Panc1 (cell line): ENCODE measurements at regions not wholly inside any gene's neighbourhood (a gene's known extent, or its start where the extent isn't known, plus 50 kb on each side); places are given as distances from the start of the nearest gene placed in this dataset.

Experiments used
- ATAC-seq: fragments of 200-7000 bp; cut with Tn5 transposase; 2 replicates; pipeline ENCODE4 v1.9.1; 2020; ENCODE audit warnings: mild to moderate bottlenecking, moderate library complexity
- BruUV-seq: library from RNA; stranded (reverse); fragments of 400-500 nt; replicated peaks from 2 replicates; lab custom pipeline; 2021; lab: Mats Ljungman, UMichigan
- CTCF ChIA-PET: fragments of 300-600 bp; sonication (Branson Sonifier 250); formaldehyde crosslinking; loops from one replicate; lab custom pipeline; 2022; ENCODE audit warnings: antibody characterized with exemption; lab: Charles Lee
- POLR2A ChIA-PET: fragments of 300-600 bp; sonication (Branson Sonifier 250); formaldehyde crosslinking; loops from one replicate; lab custom pipeline; 2022; ENCODE audit warnings: antibody characterized with exemption; lab: Charles Lee
- DNase-seq: peaks from one replicate; pipeline ENCODE4 v3.0.0-alpha.2; 2010; ENCODE audit warnings: low read depth, low spot score
- H3K27ac ChIP-seq: 2 replicates; pipeline ENCODE4 v1.5.1; 2011; ENCODE audit warnings: mild to moderate bottlenecking, low read length, inconsistent platforms
- H3K27me3 ChIP-seq: fragments of 200-500 bp; sonication (Bioruptor generic); 2 replicates; pipeline ENCODE4 v1.6.0; 2014; ENCODE audit warnings: low read length, inconsistent platforms; ENCODE audit not compliant: control insufficient read depth, insufficient read depth
- H3K36me3 ChIP-seq: fragments of 200-500 bp; sonication (Bioruptor generic); 2 replicates; pipeline ENCODE4 v1.5.1; 2014; ENCODE audit warnings: inconsistent platforms, mild to moderate bottlenecking, low read length, moderate library complexity; ENCODE audit not compliant: control insufficient read depth, insufficient read depth
- H3K4me1 ChIP-seq: 2 replicates; pipeline ENCODE4 v1.5.1; 2011; ENCODE audit warnings: inconsistent platforms, mild to moderate bottlenecking, low read length, moderate library complexity; ENCODE audit not compliant: control insufficient read depth, insufficient read depth
- H3K4me3 ChIP-seq, 2 experiments: 2 replicates each; pipeline ENCODE4 v1.5.1; 2011 to 2012; ENCODE audit warnings: low read depth in 2 of 2, low read length in 2 of 2, mild to moderate bottlenecking in 2 of 2, inconsistent platforms in 1 of 2, moderate library complexity in 1 of 2
- H3K9me3 ChIP-seq: fragments of 200-500 bp; sonication (Bioruptor generic); 2 replicates; pipeline ENCODE4 v1.5.1; 2014; ENCODE audit warnings: low read depth, mild to moderate bottlenecking, inconsistent platforms, low read length, moderate library complexity; ENCODE audit not compliant: control insufficient read depth, insufficient read depth
- POLR2AphosphoS5 ChIP-seq: IDR thresholded peaks from 2 replicates; pipeline ENCODE4 v1.6.1; 2012; ENCODE audit warnings: mild to moderate bottlenecking, low read depth, low read length, moderate library complexity
- SIN3A ChIP-seq: IDR thresholded peaks from 2 replicates; pipeline ENCODE4 v1.6.1; 2012; ENCODE audit warnings: low read depth, mild to moderate bottlenecking, low read length, moderate library complexity, borderline replicate concordance; ENCODE audit not compliant: insufficient read depth
- TCF7L2 ChIP-seq: IDR thresholded peaks from 2 replicates; pipeline ENCODE4 v1.6.1; 2011; ENCODE audit warnings: mild to moderate bottlenecking, low read depth, low read length, inconsistent platforms
- in situ Hi-C: cut with HindIII; loops from 2 replicates; pipeline ENCODE4 v1.10.0; 2016; ENCODE audit warnings: low sequenced_read_pairs, low pct_unique_long_range_greater_than_20kb
- intact Hi-C: fragments of 100-400 bp; cut with micrococcal nuclease; formaldehyde crosslinking; loops from one replicate; pipeline ENCODE4 v1.10.0; 2022; ENCODE audit not compliant: unreplicated experiment
- TF ChIP-seq, protein P1 (sequence below): fragments of 450-650 bp; IDR thresholded peaks from 2 replicates; pipeline ENCODE4 v1.5.1; 2017; ENCODE audit warnings: mild to moderate bottlenecking
- TF ChIP-seq, protein P2 (sequence below), 2 experiments: IDR thresholded peaks; 2 replicates each; pipeline ENCODE4 v1.6.1; 2011 to 2012; ENCODE audit warnings: low read depth in 2 of 2, control low read depth in 1 of 2, low read length in 1 of 2, mild to moderate bottlenecking in 1 of 2, moderate library complexity in 1 of 2; ENCODE audit not compliant: insufficient read depth in 1 of 2

DNA sequence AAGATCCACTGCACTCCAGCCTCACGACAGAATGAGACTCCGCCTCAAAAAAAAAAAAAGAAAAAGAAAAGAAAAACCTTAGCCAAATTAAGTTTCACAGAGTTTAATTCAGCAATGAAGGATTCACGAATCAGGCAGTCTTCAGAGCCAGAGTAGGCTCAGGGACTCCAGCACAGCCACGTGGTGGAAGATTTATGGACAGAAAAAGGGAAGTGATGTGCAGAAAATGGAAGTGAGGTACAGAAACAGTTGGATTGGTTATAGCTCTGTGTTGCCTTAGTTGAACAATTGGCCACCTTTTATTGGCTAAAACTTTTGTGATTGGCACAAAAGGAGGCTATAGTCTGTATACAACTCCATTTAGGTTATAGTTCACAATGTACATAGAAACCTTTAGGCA lies 256.6 kb downstream of the HS3ST3B1 start:
- Histone ChIP-seq H3K36me3 (no peaks in the 10 kb centered on the region), H3K27me3 (no peaks in the 10 kb centered on the region), H3K9me3 (no peaks in the 10 kb centered on the region), H3K27ac (no peak overlapping the region), H3K4me1 (no peaks in the 10 kb centered on the region), H3K4me3 (no peak overlapping the region)
- BruUV-seq, result no TSS peak
- ATAC-seq (no peak), DNase-seq (no peak)
- intact Hi-C loops, result no loop called here
- TF ChIP-seq, protein P1, sequence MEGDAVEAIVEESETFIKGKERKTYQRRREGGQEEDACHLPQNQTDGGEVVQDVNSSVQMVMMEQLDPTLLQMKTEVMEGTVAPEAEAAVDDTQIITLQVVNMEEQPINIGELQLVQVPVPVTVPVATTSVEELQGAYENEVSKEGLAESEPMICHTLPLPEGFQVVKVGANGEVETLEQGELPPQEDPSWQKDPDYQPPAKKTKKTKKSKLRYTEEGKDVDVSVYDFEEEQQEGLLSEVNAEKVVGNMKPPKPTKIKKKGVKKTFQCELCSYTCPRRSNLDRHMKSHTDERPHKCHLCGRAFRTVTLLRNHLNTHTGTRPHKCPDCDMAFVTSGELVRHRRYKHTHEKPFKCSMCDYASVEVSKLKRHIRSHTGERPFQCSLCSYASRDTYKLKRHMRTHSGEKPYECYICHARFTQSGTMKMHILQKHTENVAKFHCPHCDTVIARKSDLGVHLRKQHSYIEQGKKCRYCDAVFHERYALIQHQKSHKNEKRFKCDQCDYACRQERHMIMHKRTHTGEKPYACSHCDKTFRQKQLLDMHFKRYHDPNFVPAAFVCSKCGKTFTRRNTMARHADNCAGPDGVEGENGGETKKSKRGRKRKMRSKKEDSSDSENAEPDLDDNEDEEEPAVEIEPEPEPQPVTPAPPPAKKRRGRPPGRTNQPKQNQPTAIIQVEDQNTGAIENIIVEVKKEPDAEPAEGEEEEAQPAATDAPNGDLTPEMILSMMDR, result no peak
- TF ChIP-seq SIN3A (no peak), POLR2AphosphoS5 (no peak), TCF7L2 (no peak)
- TF ChIP-seq, protein P2, sequence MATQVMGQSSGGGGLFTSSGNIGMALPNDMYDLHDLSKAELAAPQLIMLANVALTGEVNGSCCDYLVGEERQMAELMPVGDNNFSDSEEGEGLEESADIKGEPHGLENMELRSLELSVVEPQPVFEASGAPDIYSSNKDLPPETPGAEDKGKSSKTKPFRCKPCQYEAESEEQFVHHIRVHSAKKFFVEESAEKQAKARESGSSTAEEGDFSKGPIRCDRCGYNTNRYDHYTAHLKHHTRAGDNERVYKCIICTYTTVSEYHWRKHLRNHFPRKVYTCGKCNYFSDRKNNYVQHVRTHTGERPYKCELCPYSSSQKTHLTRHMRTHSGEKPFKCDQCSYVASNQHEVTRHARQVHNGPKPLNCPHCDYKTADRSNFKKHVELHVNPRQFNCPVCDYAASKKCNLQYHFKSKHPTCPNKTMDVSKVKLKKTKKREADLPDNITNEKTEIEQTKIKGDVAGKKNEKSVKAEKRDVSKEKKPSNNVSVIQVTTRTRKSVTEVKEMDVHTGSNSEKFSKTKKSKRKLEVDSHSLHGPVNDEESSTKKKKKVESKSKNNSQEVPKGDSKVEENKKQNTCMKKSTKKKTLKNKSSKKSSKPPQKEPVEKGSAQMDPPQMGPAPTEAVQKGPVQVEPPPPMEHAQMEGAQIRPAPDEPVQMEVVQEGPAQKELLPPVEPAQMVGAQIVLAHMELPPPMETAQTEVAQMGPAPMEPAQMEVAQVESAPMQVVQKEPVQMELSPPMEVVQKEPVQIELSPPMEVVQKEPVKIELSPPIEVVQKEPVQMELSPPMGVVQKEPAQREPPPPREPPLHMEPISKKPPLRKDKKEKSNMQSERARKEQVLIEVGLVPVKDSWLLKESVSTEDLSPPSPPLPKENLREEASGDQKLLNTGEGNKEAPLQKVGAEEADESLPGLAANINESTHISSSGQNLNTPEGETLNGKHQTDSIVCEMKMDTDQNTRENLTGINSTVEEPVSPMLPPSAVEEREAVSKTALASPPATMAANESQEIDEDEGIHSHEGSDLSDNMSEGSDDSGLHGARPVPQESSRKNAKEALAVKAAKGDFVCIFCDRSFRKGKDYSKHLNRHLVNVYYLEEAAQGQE (IDR thresholded peaks at IDR 0.05; ENCODE audit: insufficient read depth in 1 of 2, low read depth in 2 of 2, low read length in 1 of 2), result no peak
- in situ Hi-C loops, result no loop called here
- ChIA-PET CTCF (no interaction called here), POLR2A (no interaction called here)

DNA sequence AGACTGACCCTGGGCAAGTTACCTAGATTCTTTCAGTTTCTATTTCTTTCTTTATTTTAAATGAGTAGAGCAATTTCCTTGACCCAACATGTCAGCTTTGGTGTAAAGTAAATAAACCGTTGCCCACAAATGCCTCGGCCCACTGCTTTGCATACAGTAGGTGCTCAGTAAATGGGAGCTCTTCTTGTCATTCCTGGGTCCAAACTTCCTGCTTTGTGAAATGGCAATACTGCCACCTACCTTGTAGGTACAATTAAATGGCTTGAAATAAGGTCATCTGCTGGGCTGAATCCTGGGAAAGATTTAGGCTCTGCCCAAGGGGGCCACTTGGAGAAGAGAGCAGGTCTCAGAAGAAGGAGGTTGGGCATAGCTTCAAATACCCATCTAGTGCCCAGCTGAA lies 253.0 kb downstream of the HS3ST3B1 start:
- Histone ChIP-seq H3K9me3 (no peaks in the 10 kb centered on the region), H3K27ac (no peak overlapping the region), H3K27me3 (no peaks in the 10 kb centered on the region), H3K36me3 (no peaks in the 10 kb centered on the region), H3K4me1 (no peaks in the 10 kb centered on the region), H3K4me3 (no peak overlapping the region)
- in situ Hi-C loops, result no loop called here
- no peak for DNase-seq
- intact Hi-C loops, result no loop called here
- ATAC-seq, result no peak
- no TSS peak for BruUV-seq
- ChIA-PET POLR2A (no interaction called here), CTCF (no interaction called here)
- TF ChIP-seq POLR2AphosphoS5 (no peak), SIN3A (no peak)
- TF ChIP-seq, protein P1, result no peak
- TF ChIP-seq, protein P2 (IDR thresholded peaks at IDR 0.05; ENCODE audit: insufficient read depth in 1 of 2, low read depth in 2 of 2, low read length in 1 of 2), result no peak
